Astrocyte (in vitro differentiated cells and primary cell): ENCODE measurements at regions not wholly inside any gene's neighbourhood (a gene's known extent, or its start where the extent isn't known, plus 50 kb on each side); places are given as distances from the start of the nearest gene placed in this dataset.

Experiments
- DNase-seq: peaks from one replicate; pipeline ENCODE4 v3.0.0-alpha.2; 2010; ENCODE audit warnings: low read depth
- FAIRE-seq: peaks from 2 replicates; lab custom pipeline; 2011; peaks lifted over from hg19 to GRCh38; lab: Jason Lieb, UNC
- H2AFZ ChIP-seq: 2 replicates; pipeline ENCODE4 v1.6.0; 2012; ENCODE audit warnings: low read depth, low read length, inconsistent platforms
- H3K27ac ChIP-seq: 2 replicates; pipeline ENCODE4 v1.5.1; 2011; ENCODE audit warnings: low read depth, low read length, inconsistent platforms
- H3K27me3 ChIP-seq: 2 replicates; pipeline ENCODE4 v1.6.0; 2011; ENCODE audit warnings: low read length, inconsistent platforms; ENCODE audit not compliant: insufficient read depth
- H3K36me3 ChIP-seq: 2 replicates; pipeline ENCODE4 v1.5.1; 2011; ENCODE audit warnings: low read length, inconsistent platforms; ENCODE audit not compliant: insufficient read depth
- H3K4me1 ChIP-seq: 2 replicates; pipeline ENCODE4 v1.5.1; 2011; ENCODE audit warnings: low read length, inconsistent platforms; ENCODE audit not compliant: insufficient read depth
- H3K4me2 ChIP-seq: 2 replicates; pipeline ENCODE4 v1.6.0; 2012; ENCODE audit warnings: low read length, inconsistent platforms
- H3K4me3 ChIP-seq: 2 replicates; pipeline ENCODE4 v1.5.1; 2011; ENCODE audit warnings: low read depth, mild to moderate bottlenecking, low read length, inconsistent platforms; ENCODE audit not compliant: insufficient read depth
- H3K79me2 ChIP-seq: 2 replicates; pipeline ENCODE4 v1.6.0; 2012; ENCODE audit warnings: mild to moderate bottlenecking, low read length, inconsistent platforms; ENCODE audit not compliant: insufficient read depth
- H3K9ac ChIP-seq: 2 replicates; pipeline ENCODE4 v1.6.0; 2012; ENCODE audit warnings: mild to moderate bottlenecking, low read length, inconsistent platforms
- H3K9me3 ChIP-seq: 2 replicates; pipeline ENCODE4 v1.5.1; 2012; ENCODE audit warnings: low read depth, mild to moderate bottlenecking, low read length, inconsistent platforms; ENCODE audit not compliant: insufficient read depth
- H4K20me1 ChIP-seq: 2 replicates; pipeline ENCODE4 v1.6.0; 2012; ENCODE audit warnings: low read length, inconsistent platforms; ENCODE audit not compliant: insufficient read depth
- H3K27ac Mint-ChIP-seq: one replicate; pipeline ENCODE4 v1.8.0; 2021; ENCODE audit warnings: mild to moderate bottlenecking, mixed read lengths; ENCODE audit not compliant: unreplicated experiment
- H3K27me3 Mint-ChIP-seq: one replicate; pipeline ENCODE4 v1.8.0; 2021; ENCODE audit warnings: low read depth, mixed read lengths; ENCODE audit not compliant: unreplicated experiment
- H3K36me3 Mint-ChIP-seq: one replicate; pipeline ENCODE4 v1.8.0; 2021; ENCODE audit warnings: low read depth, mixed read lengths; ENCODE audit not compliant: unreplicated experiment
- H3K4me1 Mint-ChIP-seq: one replicate; pipeline ENCODE4 v1.8.0; 2021; ENCODE audit warnings: low read depth, mixed read lengths; ENCODE audit not compliant: unreplicated experiment
- H3K4me3 Mint-ChIP-seq: one replicate; pipeline ENCODE4 v1.8.0; 2021; ENCODE audit warnings: mild to moderate bottlenecking, moderate library complexity, mixed read lengths; ENCODE audit not compliant: unreplicated experiment
- H3K9me3 Mint-ChIP-seq: one replicate; pipeline ENCODE4 v1.8.0; 2021; ENCODE audit warnings: mild to moderate bottlenecking, mixed read lengths; ENCODE audit not compliant: unreplicated experiment
- CTCF ChIP-seq: IDR thresholded peaks from 2 replicates; pipeline ENCODE4 v1.5.1; 2011; ENCODE audit warnings: low read depth, mild to moderate bottlenecking, inconsistent platforms, low read length, moderate library complexity; ENCODE audit not compliant: insufficient read depth
- EZH2 ChIP-seq: IDR thresholded peaks from 2 replicates; pipeline ENCODE4 v1.6.1; 2012; ENCODE audit warnings: mild to moderate bottlenecking, low read length, inconsistent platforms; ENCODE audit not compliant: insufficient read depth

- no peak overlapping the region for H3K4me3 ChIP-seq
- H3K27ac ChIP-seq = no peak overlapping the region
- H3K4me1 Mint-ChIP-seq = peaks cover 5% of the 10 kb centered on the region
- DNase-seq = no peak
- H3K9ac ChIP-seq = no peak overlapping the region
- no peaks in the 10 kb centered on the region for H3K9me3 ChIP-seq
- TF ChIP-seq EZH2 = no peak
- TF ChIP-seq CTCF = no peak
- H3K4me3 Mint-ChIP-seq = no peak overlapping the region
- H3K79me2 ChIP-seq = no peaks in the 10 kb centered on the region
- no peaks in the 10 kb centered on the region for H3K9me3 Mint-ChIP-seq
- no peaks in the 10 kb centered on the region for H3K36me3 ChIP-seq
- H3K4me1 ChIP-seq = peaks cover 7% of the 10 kb centered on the region
- no peaks in the 10 kb centered on the region for H3K36me3 Mint-ChIP-seq
- no peak overlapping the region for H2AFZ ChIP-seq
- H3K27me3 ChIP-seq = no peaks in the 10 kb centered on the region
- H3K27ac Mint-ChIP-seq = no peak overlapping the region
- no peak for FAIRE-seq
- no peak overlapping the region for H3K4me2 ChIP-seq
- peaks cover 16% of the 10 kb centered on the region for H3K27me3 Mint-ChIP-seq
- no peaks in the 10 kb centered on the region for H4K20me1 ChIP-seq
Observed at GRCh38 chr9:92189782-92190535, 74.7 kb upstream of the SPTLC1 start.

GRCh38 chr9:92188969-92189781, 74.0 kb upstream of the SPTLC1 start:
- Histone ChIP-seq H3K4me2 (no peak overlapping the region), H3K27me3 (no peaks in the 10 kb centered on the region), H2AFZ (no peak overlapping the region), H3K36me3 (no peaks in the 10 kb centered on the region), H3K9me3 (no peaks in the 10 kb centered on the region), H3K4me1 (peaks cover 7% of the 10 kb centered on the region), H4K20me1 (no peaks in the 10 kb centered on the region), H3K27ac (no peak overlapping the region), H3K79me2 (no peaks in the 10 kb centered on the region), H3K4me3 (no peak overlapping the region), H3K9ac (no peak overlapping the region)
- Mint-ChIP-seq H3K9me3 (no peaks in the 10 kb centered on the region), H3K4me1 (peaks cover 5% of the 10 kb centered on the region), H3K27me3 (peaks cover 16% of the 10 kb centered on the region), H3K36me3 (no peaks in the 10 kb centered on the region), H3K27ac (no peak overlapping the region), H3K4me3 (no peak overlapping the region)
- no peak for DNase-seq
- no peak for FAIRE-seq
- no peak for TF ChIP-seq EZH2
- no peak for TF ChIP-seq CTCF
